ENCODE measurements at regions not wholly inside any gene's neighbourhood (a gene's known extent, or its start where the extent isn't known, plus 50 kb on each side); places are given as distances from the start of the nearest gene placed in this dataset.

GRCh38 chrX:34437586-34437985 is 219.5 kb downstream of the TMEM47 start:
- Mint-ChIP-seq H3K4me3 (ENCODE audit: low read depth, unreplicated experiment) (no peak overlapping the region), H3K9me3 (ENCODE audit: low read depth, unreplicated experiment) (peaks cover 6% of the 10 kb centered on the region), H3K27ac (ENCODE audit: unreplicated experiment) (no peak overlapping the region), H3K36me3 (ENCODE audit: insufficient read depth, unreplicated experiment) (no peaks in the 10 kb centered on the region), H3K27me3 (ENCODE audit: unreplicated experiment) (no peaks in the 10 kb centered on the region), H3K4me1 (ENCODE audit: low read depth, unreplicated experiment) (no peaks in the 10 kb centered on the region)
- BruUV-seq (replicated peaks) = no TSS peak
- no peak for DNase-seq
- intact Hi-C loops (cut with micrococcal nuclease; ENCODE audit: unreplicated experiment) = no loop called here
- CTCF ChIA-PET = interaction anchor here (0.6 kb wide), 1 partner anchor 1418 kb away, joined by 3 read pairs; no protein-coding TSS in a partner anchor
- no peak for TF ChIP-seq CTCF (IDR thresholded peaks at IDR 0.05; ENCODE audit: unreplicated experiment)

- Mint-ChIP-seq H3K27me3 (ENCODE audit: unreplicated experiment) (no peaks in the 10 kb centered on the region), H3K27ac (ENCODE audit: unreplicated experiment) (no peak overlapping the region), H3K36me3 (ENCODE audit: insufficient read depth, unreplicated experiment) (no peaks in the 10 kb centered on the region), H3K4me1 (ENCODE audit: low read depth, unreplicated experiment) (no peaks in the 10 kb centered on the region), H3K4me3 (ENCODE audit: low read depth, unreplicated experiment) (no peak overlapping the region), H3K9me3 (ENCODE audit: low read depth, unreplicated experiment) (no peaks in the 10 kb centered on the region)
- no peak for TF ChIP-seq CTCF (IDR thresholded peaks at IDR 0.05; ENCODE audit: unreplicated experiment)
- DNase-seq = peak; percentile 9
- CTCF ChIA-PET = no interaction called here
- intact Hi-C loops (cut with micrococcal nuclease; ENCODE audit: unreplicated experiment) = no loop called here
- BruUV-seq (replicated peaks) = no TSS peak
Observed at GRCh38 chrX:34426334-34426733, 230.8 kb downstream of the TMEM47 start.

- CTCF ChIA-PET = interaction anchor here (0.7 kb wide), 1 partner anchor 453 kb away, joined by 6 read pairs; no protein-coding TSS in a partner anchor
- Mint-ChIP-seq H3K27me3 (ENCODE audit: unreplicated experiment) (no peaks in the 10 kb centered on the region), H3K36me3 (ENCODE audit: insufficient read depth, unreplicated experiment) (no peaks in the 10 kb centered on the region)
Observed at GRCh38 chrX:34406580-34406979, 250.5 kb downstream of the TMEM47 start.

DNA sequence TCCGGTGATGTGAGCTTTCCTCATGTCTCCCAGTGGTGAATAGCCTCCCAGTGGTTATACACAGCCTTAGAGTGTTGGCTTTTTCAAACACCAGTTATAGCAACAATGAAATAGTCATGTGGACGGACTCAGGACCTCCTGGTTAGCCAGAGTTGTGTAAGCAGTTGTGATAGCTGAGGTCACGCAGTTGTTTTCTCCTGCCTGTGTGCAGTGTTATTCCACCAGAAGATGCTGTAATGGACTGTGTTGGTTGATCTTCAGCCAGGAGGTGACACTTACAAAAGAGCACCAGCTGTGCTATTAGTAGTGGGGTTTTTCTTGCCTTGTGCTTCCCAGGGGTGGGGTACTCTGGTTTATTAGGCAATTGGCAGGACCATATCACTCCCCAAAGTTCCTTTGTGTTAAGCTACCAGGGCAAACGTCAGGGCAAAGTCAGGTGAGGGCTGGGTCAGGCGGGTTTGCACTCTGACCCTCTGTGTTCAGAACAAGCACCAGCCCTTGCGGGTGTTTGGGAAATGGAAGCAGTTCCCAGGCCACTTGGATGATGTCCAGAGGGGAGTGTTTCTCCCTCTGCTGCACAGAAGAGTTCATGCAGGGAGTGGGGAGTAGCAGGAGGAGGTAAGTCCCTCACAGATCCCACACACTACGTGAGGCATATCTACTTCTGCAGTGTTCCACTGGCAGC is 252.6 kb downstream of the TMEM47 start:
- no peaks in the 10 kb centered on the region for H3K27me3 Mint-ChIP-seq (ENCODE audit: unreplicated experiment)
- H3K36me3 Mint-ChIP-seq (ENCODE audit: insufficient read depth, unreplicated experiment) = no peaks in the 10 kb centered on the region
- TF ChIP-seq CTCF (IDR thresholded peaks at IDR 0.05; ENCODE audit: unreplicated experiment) = no peak
- DNase-seq = no peak
- intact Hi-C loops (cut with micrococcal nuclease; ENCODE audit: unreplicated experiment) = no loop called here
- peaks cover under 1% of the 10 kb centered on the region for H3K9me3 Mint-ChIP-seq (ENCODE audit: low read depth, unreplicated experiment)
- no peaks in the 10 kb centered on the region for H3K4me1 Mint-ChIP-seq (ENCODE audit: low read depth, unreplicated experiment)
- no peak overlapping the region for H3K27ac Mint-ChIP-seq (ENCODE audit: unreplicated experiment)
- CTCF ChIA-PET = no interaction called here
- no TSS peak for BruUV-seq (replicated peaks)
- H3K4me3 Mint-ChIP-seq (ENCODE audit: low read depth, unreplicated experiment) = no peak overlapping the region

More at GRCh38 chrX:34406580-34406979, 250.5 kb downstream of the TMEM47 start:
- peaks cover 2% of the 10 kb centered on the region for H3K9me3 Mint-ChIP-seq (ENCODE audit: low read depth, unreplicated experiment)
- no peak for DNase-seq
- no peak overlapping the region for H3K4me3 Mint-ChIP-seq (ENCODE audit: low read depth, unreplicated experiment)
- no peak overlapping the region for H3K27ac Mint-ChIP-seq (ENCODE audit: unreplicated experiment)
- no peaks in the 10 kb centered on the region for H3K4me1 Mint-ChIP-seq (ENCODE audit: low read depth, unreplicated experiment)
- intact Hi-C loops (cut with micrococcal nuclease; ENCODE audit: unreplicated experiment) = no loop called here
- no TSS peak for BruUV-seq (replicated peaks)
- TF ChIP-seq CTCF (IDR thresholded peaks at IDR 0.05; ENCODE audit: unreplicated experiment) = no peak
